GM21529 (cell line): ENCODE measurements at regions not wholly inside any gene's neighbourhood (a gene's known extent, or its start where the extent isn't known, plus 50 kb on each side); places are given as distances from the start of the nearest gene placed in this dataset.

Source experiments
- ATAC-seq: cut with Tn5 transposase; IDR thresholded peaks from one replicate; pipeline ENCODE4 v1.9.1; 2021; ENCODE audit not compliant: unreplicated experiment

DNA sequence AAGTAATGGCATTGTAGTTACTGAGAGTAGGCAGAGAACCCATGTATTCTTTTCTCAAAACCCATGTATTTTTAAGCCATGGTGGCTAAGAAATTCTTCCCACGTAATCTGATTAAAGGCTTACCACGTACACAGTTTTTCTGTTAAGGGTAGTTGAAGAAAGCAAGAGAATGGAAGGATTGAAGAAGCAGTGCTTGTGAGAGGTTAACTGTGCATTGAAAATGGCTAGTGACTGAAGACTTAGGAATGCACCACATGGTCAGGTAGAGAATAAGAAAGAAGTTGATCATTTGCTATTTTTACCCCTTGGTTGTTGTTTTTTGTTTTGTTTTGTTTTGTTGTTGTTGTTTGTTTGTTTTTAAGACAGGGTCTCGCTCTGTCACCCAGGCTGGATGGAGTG is 178.9 kb upstream of the SNX7 start:
- no peak for ATAC-seq

DNA sequence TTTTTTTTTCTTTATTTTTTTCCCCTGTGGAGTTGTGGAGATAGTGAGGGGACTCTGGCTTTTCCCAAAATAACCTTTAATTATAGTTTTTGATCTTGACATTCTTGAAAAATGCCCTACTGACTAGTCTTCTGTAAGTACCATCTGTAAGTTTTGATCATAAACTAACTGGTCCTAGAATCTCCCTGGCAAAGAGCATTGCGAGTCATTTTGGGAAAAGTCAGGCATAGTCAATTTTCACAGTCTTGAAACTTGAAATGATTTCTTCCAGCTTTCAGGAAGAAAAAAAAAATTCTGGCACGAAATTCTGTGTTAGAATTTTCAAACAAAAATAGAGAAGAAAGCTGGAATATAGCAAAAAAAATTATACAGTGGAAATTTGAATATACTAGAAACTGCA is 181.2 kb upstream of the SNX7 start:
- no peak for ATAC-seq

DNA sequence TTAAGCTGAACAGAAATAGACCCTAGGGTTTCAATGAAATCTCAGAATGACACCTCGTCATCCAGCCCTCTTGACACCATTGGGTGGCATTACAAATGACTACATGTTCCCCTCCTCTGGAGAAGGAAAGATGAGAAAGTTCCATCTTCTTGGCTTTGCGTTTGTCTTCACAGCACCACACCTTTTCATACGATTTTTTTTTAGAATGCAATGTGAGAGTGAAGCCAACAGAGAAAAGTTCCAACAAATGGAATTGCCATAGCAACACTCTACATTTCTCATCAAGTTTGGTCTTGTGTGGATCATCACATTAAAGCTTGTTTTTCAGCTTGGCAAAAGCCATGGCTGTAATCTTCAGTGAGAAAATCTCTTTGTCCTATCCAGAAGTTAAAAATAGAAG is 183.4 kb upstream of the SNX7 start:
- ATAC-seq: no peak

DNA sequence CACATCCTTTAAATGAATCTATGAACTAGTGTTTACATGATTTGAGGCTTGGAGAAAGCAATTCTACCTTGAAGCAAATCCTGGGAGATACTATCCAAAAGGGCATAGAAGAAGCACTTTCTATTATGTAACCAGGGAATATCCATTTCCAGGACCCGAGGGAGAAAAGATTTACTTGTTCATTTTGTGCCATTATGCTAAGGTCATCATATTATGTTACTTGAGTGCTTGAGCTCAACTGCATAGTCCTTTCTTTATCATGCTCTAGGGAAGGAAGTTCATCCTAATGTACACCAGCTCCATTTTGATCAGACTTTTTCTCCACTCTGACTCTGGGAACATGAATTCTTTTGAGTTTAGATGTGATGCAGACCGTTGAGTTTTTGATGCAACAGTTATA is 188.6 kb upstream of the SNX7 start:
- no peak for ATAC-seq

DNA sequence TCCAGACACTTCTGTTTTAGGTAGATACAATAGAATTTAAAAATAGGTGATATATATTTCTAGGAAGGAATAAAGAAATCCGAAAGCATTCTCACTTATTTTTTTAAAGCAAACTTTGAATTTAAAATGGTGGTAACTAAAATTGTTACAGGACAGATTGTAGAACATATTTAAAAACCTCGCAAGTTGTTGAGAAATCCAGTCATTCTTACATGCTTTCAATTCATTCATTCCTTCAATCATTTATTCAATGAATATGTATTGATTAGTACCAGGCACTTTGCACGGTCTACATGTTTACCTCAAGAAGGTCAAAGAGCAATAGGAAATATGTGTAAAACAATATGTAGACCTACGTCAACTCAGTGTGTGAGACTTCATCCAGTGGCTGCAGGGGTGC is 189.9 kb upstream of the SNX7 start:
- no peak for ATAC-seq

DNA sequence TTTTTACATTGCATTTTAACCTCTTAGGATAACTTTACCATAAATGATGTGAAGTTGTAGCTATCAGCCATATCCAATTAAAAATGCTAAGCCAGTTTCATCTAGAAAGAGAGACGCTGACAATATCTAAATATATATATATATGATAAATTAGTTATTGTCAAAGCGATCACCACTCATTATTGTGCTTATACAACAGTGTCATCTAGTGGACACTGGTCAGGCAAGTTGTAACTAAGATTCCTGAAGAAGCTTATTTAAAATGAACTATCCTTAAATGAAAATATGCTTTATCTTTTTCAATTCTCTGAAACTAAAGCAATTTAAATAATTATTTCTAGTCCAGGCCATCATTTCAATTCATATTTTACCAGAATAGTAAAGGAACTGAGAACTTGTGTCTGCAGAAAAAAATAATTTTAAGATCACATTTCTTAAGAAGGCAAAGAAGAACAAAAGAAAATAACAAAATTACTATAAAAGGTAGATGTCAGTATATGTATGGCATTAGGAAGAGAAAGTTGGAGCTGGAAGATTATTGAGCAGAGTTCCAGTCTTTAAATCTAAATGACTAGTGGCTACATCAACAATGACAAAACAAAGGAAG is 193.3 kb upstream of the SNX7 start:
- no peak for ATAC-seq

DNA sequence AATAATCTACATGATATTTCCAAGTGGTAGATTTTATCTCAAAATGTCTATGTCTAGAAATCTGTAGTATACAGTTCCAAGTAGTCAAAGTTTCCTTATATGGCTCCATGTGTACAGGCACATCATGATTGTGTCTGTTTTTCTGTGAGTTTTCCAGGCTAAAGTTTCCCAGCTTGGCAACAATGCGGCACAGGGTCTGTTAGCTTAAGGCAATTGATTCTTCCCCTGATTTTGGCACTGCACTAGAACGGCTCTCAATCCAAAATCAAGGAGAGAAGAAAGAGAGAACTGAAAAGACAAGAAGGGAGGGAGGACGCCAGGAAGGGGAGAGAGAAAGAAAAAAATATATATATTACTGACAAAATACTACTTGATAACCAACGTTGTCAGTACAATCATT is 193.9 kb upstream of the SNX7 start:
- no peak for ATAC-seq

DNA sequence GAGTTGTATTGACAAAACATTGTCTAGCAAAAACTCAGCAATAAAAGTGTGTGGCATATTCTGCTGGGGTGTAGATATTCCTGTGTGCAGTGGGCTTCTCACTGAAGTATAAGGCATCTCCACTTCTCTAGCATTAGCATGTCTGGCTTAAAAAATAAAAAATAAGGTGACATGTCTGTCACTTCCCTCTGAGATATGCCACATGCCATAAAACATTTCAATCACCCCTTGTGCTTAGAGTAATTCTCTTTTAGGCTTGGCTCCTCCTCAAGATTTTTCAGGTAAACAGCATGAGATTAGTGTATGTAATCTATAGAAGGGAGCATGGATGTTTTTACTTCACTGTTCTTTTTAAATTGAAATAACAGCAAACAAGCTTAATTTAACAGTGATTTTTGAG is 194.4 kb upstream of the SNX7 start:
- ATAC-seq: no peak

DNA sequence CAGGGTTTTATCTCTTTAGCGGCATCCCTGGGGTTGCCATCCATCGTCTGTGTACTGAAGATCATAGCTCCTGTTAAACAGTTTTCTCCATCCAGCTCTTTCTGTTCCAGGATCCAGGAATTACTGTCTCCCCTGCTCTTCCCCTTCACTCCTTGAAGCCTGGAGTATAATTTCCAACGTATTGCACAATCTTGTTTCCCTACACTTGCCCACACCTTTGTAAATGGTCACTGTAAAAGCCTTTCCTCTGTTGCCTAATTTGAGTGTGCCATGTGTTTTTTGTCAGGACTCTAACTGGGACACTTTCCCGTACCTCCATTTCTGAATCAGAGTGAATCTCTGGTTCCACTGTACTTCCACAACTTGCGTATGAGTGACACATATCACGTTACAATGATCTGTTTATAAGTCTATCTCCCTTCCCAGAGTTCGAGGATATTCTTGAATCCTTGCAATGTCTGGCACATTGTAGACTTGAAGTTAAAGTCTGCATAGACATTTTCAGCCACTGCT is 199.6 kb upstream of the SNX7 start:
- no peak for ATAC-seq

DNA sequence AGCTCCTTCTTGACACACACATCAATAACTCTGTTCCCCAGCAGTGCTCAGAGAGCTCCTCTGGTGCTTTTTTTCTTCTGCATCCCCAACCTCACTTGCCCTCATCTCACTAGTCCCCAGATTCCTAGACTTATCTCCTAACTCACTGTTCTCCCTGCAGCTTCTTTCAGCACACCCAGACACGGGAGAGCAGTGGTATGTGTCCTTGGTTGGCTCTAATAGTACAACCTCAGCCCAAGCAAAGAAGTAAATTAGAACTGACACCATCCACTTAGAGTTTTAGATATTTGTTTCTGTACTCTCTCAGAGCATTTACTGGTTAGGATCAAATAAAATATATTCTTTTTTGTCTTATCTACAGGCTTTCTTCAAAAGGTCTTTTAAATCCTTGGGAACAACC is 201.4 kb upstream of the SNX7 start:
- no peak for ATAC-seq

DNA sequence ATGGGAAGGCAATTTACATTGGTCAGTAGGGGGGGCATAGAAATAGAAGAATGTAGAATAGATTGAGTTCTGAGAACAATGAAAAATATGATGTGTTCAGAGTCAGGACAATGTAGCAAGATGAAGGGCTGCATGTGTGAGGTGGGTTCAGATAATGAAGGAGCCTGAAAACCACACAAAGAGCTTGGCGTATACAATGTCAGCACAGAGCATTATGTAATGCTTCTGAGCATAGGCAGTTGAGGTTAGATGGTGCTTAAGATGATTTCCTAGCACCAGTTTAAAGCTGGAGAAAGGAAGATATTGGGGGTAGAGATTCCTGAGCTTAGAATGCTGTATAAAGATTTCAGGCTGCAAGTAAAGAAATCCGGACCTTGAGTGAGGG is 202.0 kb upstream of the SNX7 start:
- ATAC-seq: no peak

DNA sequence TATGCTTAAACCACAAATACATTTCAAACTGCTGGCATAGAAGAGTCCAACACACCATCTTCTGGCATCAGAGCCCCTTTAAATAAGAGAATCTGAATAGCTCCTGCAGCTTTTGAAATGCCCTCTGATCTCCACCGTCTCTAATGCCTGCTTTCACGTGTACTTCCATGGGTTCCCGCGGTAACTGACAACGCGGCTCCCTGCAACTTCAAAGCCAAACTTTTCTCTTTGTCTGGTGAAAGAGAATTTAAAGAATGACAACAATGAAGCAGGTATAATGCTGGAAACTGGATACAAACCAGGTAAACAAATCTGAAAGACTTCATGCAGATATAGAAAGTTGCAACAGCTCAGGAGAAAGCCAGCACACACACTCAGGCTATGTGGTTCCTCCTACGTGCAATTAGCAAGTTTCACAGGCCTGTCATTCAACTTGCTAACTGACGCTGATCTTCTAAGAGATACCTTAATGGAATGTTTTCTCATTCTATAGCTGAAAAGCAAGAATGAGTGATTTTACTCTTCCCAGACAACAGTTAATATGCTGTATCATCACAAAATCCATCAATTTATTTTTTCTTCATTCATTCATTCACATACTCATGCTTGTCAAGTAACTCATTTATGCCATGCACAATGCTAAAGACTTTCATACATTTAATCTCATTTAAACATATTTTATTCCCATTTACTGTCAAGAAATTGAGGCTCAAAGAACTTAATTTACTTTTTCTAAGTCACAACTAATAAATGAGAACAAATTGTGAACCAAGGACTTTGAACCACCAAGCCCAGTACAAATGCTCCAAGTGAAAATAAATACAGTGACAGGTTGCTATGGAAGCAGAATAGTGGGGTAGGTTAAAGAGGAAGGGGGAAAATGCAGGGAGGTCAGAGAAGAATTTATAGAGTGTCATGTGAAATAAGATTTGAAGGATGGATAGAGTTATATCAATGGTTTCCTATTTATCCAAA is 202.7 kb upstream of the SNX7 start:
- no peak for ATAC-seq

DNA sequence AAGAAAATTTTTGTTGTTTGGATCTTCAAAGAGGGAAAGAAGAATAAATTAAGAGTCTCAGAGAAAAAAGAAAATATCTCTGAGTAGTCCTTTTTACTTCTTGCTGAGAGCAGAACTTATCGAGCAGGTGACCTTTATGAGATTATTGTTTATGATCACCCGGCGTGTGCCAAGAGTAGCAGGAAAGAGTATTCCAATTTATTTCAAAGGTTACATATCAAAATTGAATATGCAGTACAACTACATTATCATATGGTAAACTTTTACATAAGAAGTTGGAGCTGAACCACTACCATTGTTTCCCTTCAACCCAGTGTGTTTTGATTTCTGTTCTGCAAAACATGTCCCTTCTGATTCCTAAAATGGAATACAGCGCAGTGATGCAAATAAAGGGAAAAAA is 204.3 kb upstream of the SNX7 start:
- no peak for ATAC-seq

DNA sequence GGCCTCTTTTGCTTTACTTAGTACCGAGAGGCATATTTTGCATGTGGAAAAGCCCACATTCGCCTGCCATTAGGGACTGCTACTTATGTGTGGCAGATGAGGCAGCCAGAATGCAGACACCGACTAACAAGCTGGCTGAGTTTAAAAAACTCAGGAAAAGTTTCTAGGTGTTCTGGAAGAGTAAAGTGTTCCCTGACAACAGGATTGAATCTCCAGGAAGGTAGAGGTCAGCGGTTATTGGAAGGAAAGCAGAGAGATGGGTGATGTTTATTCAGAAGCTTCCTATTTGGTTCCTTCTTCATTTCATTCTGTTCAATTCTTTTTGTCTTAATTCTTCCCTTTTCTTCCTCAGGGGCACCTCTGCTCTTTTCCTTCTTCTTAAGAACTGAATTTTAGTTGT is 206.9 kb upstream of the SNX7 start:
- no peak for ATAC-seq

DNA sequence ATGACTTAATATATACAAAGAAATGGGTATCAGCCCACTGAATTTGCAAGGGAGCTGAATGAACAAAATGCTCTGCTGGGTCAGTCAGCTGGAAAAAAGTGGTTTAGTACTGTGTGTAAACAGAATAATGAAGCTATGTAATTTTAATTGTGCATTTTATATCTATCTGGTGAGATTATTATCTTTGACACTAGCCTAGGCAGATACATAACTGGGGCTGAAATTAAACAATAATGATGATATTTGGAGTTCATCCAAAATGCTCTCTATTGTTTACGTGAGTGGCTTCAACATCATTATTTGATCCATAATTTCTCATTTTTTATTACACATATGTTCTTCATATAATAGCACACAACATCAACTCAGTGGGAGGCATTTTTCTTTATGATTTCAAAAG is 208.5 kb upstream of the SNX7 start:
- ATAC-seq: no peak

DNA sequence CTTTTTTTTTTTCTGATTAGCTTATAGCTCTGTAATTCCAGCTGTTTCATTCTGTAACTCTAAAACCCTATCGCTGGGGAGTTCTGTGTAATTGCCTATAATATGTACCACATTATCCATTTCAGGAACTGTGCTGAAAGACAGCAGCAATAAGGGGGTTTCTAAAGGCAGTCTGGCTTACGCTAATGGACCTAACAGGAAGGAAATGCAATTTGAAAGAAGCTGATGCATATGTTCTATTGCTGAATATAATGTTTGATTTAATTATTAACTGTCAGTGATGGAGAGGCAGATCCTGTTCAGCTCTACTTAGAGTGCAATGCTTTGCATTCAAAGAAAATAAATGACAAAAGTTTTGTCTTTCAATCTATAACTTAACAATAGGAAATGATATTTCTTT is 209.4 kb upstream of the SNX7 start:
- no peak for ATAC-seq

DNA sequence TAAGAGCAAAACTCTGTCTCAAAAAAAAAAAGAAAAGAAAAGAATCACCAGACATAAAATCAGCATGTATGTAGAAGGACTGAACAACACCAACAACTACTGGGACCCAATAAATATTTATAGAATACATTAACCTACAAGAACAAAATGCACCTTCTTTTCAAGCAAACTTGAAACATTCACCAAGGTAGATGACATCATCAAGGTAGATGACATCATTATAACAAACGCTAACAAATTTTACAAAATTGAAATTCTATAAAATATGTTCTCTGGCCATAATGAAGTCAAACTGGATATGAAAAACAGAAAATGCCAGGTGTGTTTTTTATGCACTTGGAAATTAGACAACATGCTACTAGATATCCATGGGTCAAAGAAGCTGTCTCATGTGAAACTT is 220.2 kb upstream of the SNX7 start:
- no peak for ATAC-seq

DNA sequence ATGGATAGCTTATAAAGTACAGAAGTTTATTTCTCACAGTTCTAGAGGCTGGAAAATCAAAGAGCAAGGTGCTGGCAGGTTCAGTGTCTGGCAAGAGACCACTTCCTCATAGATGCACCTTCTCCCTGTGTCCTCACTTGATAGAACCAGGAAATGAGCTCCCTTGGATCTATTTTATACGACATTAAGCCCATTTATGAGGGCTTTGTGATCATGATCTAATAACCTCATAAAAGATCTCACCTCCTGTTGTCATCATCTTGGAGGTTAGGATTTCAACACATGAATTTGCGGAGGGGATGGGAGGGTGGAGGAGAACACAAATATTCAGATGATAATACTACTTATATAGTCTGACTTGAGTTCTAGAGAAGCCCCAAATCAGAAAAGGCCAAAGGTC is 222.1 kb upstream of the SNX7 start:
- no peak for ATAC-seq

DNA sequence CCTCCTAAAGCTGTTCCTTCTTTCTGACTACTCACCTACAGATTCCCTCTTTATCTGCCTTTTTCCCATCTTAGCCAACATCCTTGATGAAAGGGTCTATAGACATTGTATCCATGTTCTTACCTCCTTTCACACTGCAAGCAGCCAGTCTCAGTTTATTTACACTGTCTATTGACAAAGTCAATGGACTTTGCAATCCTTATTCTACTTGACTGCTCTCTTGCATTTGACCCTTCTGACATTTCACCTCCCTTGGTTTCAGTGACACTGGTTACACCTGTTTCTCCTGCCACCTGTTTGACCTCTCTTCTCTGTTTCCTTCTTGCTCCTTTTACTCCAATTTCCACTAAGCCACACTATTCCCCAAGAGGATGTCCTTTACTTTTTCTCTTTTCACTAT is 224.0 kb upstream of the SNX7 start:
- no peak for ATAC-seq

DNA sequence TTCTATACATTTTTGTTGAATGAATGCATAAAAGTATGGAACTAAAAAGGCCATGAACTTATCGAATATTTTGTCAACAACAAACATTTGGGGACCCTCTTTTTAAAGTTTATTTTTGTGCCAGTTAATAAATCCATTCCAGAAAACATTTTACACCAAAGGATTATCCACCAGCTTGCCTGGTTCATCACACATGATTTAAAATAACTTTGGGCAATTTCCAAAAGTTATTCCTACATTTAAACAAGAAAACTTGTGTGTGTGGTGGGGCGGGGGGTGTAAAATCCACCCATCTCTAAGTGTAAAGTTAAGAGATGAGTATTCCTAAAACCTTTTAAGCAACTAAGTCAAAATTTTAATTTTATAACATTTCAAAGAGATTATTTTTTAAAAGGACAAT is 224.5 kb upstream of the SNX7 start:
- ATAC-seq: no peak

DNA sequence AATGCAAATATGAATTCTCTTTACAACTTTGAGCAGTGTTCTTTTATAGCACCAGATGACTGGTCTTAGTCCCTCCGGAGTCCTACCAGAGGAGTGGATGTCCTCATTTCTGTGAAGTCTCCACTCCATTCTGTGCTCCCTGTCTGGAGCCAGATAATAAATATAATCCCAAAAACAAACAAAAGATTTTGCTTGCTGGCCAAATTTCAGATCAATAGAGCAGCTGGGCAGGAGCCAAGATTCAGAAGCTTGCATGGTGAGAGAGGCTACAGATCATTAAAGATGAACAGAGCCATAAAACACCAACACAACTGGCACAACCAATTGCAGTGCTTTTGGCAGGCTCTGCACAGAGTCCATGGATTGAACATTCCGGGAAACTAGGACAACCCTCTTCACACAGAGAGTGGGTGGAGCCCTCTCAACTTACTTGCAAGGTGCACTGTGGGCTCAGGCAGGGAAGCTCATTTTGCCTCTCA is 231.5 kb upstream of the SNX7 start:
- no peak for ATAC-seq

DNA sequence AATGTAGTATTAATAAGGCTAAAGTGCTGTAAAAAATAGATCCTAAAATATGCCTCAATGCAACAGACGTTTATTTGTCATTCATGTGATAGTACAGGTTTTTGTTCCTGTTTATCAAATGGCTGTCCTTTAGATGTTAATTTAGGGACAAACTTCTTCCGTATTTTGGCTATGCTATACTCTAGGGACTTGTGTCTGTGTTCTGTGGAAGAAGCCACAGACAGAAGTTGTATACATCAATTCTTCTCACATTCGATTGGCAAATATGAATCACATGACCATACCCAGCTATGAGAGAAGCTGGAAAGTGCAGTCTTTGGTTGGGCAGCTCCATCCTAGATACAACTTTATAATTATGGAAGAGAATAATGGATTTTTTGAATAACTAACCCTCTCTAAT is 232.7 kb upstream of the SNX7 start:
- no peak for ATAC-seq
